HepG2 (cell line): ENCODE measurements at regions not wholly inside any gene's neighbourhood (a gene's known extent, or its start where the extent isn't known, plus 50 kb on each side); places are given as distances from the start of the nearest gene placed in this dataset.

ENCODE experiments used
- ATAC-seq: fragments of 200-7000 bp; cut with Tn5 transposase; 3 replicates; pipeline ENCODE4 v1.9.1; 2020; ENCODE audit warnings: mild to moderate bottlenecking, moderate library complexity
- BruUV-seq: library from RNA; stranded (reverse); fragments of 400-500 nt; replicated peaks from 2 replicates; lab custom pipeline; 2021; lab: Mats Ljungman, UMichigan
- CTCF ChIA-PET: fragments of 300-600 bp; formaldehyde crosslinking; extraction: SDS; loops from one replicate; lab custom pipeline; 2021; ENCODE audit warnings: low total read pairs, inconsistent platforms, low intra/inter-chr PET ratio; lab: Yijun Ruan, JAX
- POLR2A ChIA-PET: fragments of 350-600 bp; sonication (Branson Sonifier 250); formaldehyde crosslinking; loops from one replicate; lab custom pipeline; 2020; ENCODE audit warnings: antibody characterized with exemption, inconsistent platforms; lab: Yijun Ruan, JAX
- DNase-seq: peaks from one replicate; pipeline ENCODE4 v3.0.0-alpha.2; 2015; ENCODE audit warnings: low spot score
- FAIRE-seq: peaks from 3 replicates; lab custom pipeline; 2011; peaks lifted over from hg19 to GRCh38; lab: Jason Lieb, UNC
- H2AFZ ChIP-seq: one replicate; pipeline ENCODE4 v1.6.1; 2011; ENCODE audit warnings: low read length, inconsistent platforms
- H3K27ac ChIP-seq: fragments of 300-600 bp; 3 replicates; pipeline ENCODE4 v1.8.0; 2011; ENCODE audit warnings: mixed run types, mild to moderate bottlenecking, mixed read lengths, low read length, inconsistent platforms; ENCODE audit not compliant: insufficient read depth; ENCODE audit errors: extremely low read length
- H3K27me3 ChIP-seq, 2 experiments: fragments of 200-600 bp in 1 of 2; 2 replicates in 1 of 2; 3 replicates in 1 of 2; pipeline versions ENCODE4 v1.6.0 to v1.8.0; 2011; ENCODE audit warnings: low read length in 2 of 2, mild to moderate bottlenecking in 2 of 2, moderate library complexity in 2 of 2, inconsistent platforms in 1 of 2; ENCODE audit not compliant: insufficient read depth in 2 of 2, control insufficient read depth in 1 of 2
- H3K36me3 ChIP-seq, 2 experiments: fragments of 200-600 bp in 1 of 2; replicated peaks in 1 of 2; 2 replicates in 1 of 2; 3 replicates in 1 of 2; pipeline versions ENCODE4 v1.5.1 to v1.8.0; 2011; ENCODE audit warnings: low read length in 2 of 2, inconsistent platforms in 1 of 2; ENCODE audit not compliant: insufficient read depth in 2 of 2, control insufficient read depth in 1 of 2
- H3K4me1 ChIP-seq: 2 replicates; pipeline ENCODE4 v1.5.1; 2012; ENCODE audit warnings: low read length, inconsistent platforms; ENCODE audit not compliant: insufficient read depth
- H3K4me2 ChIP-seq: 2 replicates; pipeline ENCODE4 v1.6.0; 2011; ENCODE audit warnings: low read depth, low read length, inconsistent platforms
- H3K4me3 ChIP-seq, 3 experiments: fragments of 200-600 bp in 1 of 3; sonication (generic), shearing (Covaris generic) in 1 of 3; replicated peaks in 1 of 3; 2 replicates each; pipeline ENCODE4 v1.5.1; 2011 to 2016; ENCODE audit warnings: low read length in 3 of 3, inconsistent platforms in 2 of 3, low read depth in 2 of 3, mild to moderate bottlenecking in 2 of 3, control low read depth in 1 of 3, mixed read lengths in 1 of 3; ENCODE audit not compliant: insufficient read depth in 1 of 3
- H3K79me2 ChIP-seq: one replicate; pipeline ENCODE4 v1.6.1; 2011; ENCODE audit warnings: low read length, inconsistent platforms; ENCODE audit not compliant: insufficient read depth
- H3K9ac ChIP-seq: 2 replicates; pipeline ENCODE4 v1.6.0; 2011; ENCODE audit warnings: mild to moderate bottlenecking, low read depth, low read length, inconsistent platforms; ENCODE audit not compliant: insufficient read depth
- H3K9me3 ChIP-seq: 2 replicates; pipeline ENCODE4 v1.5.1; 2012; ENCODE audit warnings: mild to moderate bottlenecking, low read length
- H4K20me1 ChIP-seq: 2 replicates; pipeline ENCODE4 v1.6.0; 2011; ENCODE audit warnings: inconsistent platforms, mild to moderate bottlenecking, low read length, moderate library complexity; ENCODE audit not compliant: insufficient read depth
- MNT ChIP-seq: fragments of 450-650 bp; IDR thresholded peaks from 2 replicates; pipeline ENCODE4 v1.6.1; 2016
- RARG ChIP-seq: sonication (generic); formaldehyde crosslinking; IDR thresholded peaks from 2 replicates; pipeline ENCODE4 v1.4.0; 2020; ENCODE audit warnings: low read depth, mild to moderate bottlenecking, missing genetic modification reagents
- TEF ChIP-seq: sonication (generic); formaldehyde crosslinking; IDR thresholded peaks from 2 replicates; pipeline ENCODE4 v1.5.0; 2020; ENCODE audit warnings: missing genetic modification reagents
- ZNF530 ChIP-seq: sonication (generic); formaldehyde crosslinking; IDR thresholded peaks from 2 replicates; pipeline ENCODE4 v1.5.0; 2020; ENCODE audit warnings: low read depth, mild to moderate bottlenecking, missing genetic modification reagents
- ZNF800 ChIP-seq: sonication (generic); formaldehyde crosslinking; IDR thresholded peaks from 2 replicates; pipeline ENCODE4 v1.4.0; 2020; ENCODE audit warnings: missing genetic modification reagents
- WGBS: methylation state at CpG from one replicate; pipeline ENCODE4 v1.1.6; 2017; ENCODE audit warnings: low lambda C conversion rate; 5-methylcytosine and 5-hydroxymethylcytosine counted together
- in situ Hi-C: cut with HindIII; loops from 2 replicates; pipeline ENCODE4 v1.10.0; 2017; ENCODE audit warnings: low pct_unique_long_range_greater_than_20kb; ENCODE audit not compliant: extremely low pct_ligation_motif_present
- intact Hi-C: fragments of 100-400 bp; cut with micrococcal nuclease; formaldehyde crosslinking; loops from one replicate; pipeline ENCODE4 v1.10.0; 2022; ENCODE audit not compliant: unreplicated experiment

GRCh38 chr5:74044936-74045335, 418.9 kb downstream of the ARHGEF28 start:
- CTCF ChIA-PET, result no interaction called here
- no peak for FAIRE-seq

More at GRCh38 chr5:74044936-74045335, 418.9 kb downstream of the ARHGEF28 start:
- Histone ChIP-seq H3K4me1 (no peaks in the 10 kb centered on the region), H3K4me2 (no peak overlapping the region), H2AFZ (no peak overlapping the region), H3K9ac (no peak overlapping the region), H3K4me3 (no peak overlapping the region), H4K20me1 (no peaks in the 10 kb centered on the region), H3K27me3 (peaks cover 0 to 3% of the 10 kb centered on the region in 2 experiments; a peak in 1 of 5 replicates), H3K27ac (no peak overlapping the region), H3K9me3 (no peaks in the 10 kb centered on the region), H3K36me3 (no peaks in the 10 kb centered on the region), H3K79me2 (no peaks in the 10 kb centered on the region)
- BruUV-seq, result no TSS peak
- ATAC-seq (no peak), DNase-seq (no peak)
- TF ChIP-seq MNT, result no peak
- no peak for TF ChIP-seq ZNF530 (CRISPR knock-in tag)
- TF ChIP-seq TEF, result no peak
- TF ChIP-seq ZNF800 (CRISPR knock-in tag), result no peak
- TF ChIP-seq RARG (CRISPR knock-in tag), result no peak
- POLR2A ChIA-PET, result no interaction called here
- in situ Hi-C loops (loop anchor here (10.0 kb wide), 1 partner anchor 600 kb away; the partner anchor contains the start of gene ENC1), intact Hi-C loops (no loop called here)
- 79% methylated on average over 5 of the region's 5 CpGs for WGBS
